Hepatocyte (in vitro differentiated cells): ENCODE measurements at regions not wholly inside any gene's neighbourhood (a gene's known extent, or its start where the extent isn't known, plus 50 kb on each side); places are given as distances from the start of the nearest gene placed in this dataset.

Experiments used
- DNase-seq: peaks from one replicate; pipeline ENCODE4 v3.0.0-alpha.2; 2016; ENCODE audit warnings: low spot score
- H2AFZ ChIP-seq: fragments of 200-600 bp; sonication (generic); 2 replicates; pipeline ENCODE4 v1.6.0; 2016; ENCODE audit warnings: antibody characterized with exemption, mild to moderate bottlenecking
- H3K27ac ChIP-seq: fragments of 200-600 bp; sonication (generic); 2 replicates; pipeline ENCODE4 v1.5.1; 2016; ENCODE audit warnings: mild to moderate bottlenecking
- H3K27me3 ChIP-seq: fragments of 200-600 bp; sonication (generic); 2 replicates; pipeline ENCODE4 v1.6.1; 2016
- H3K36me3 ChIP-seq: fragments of 200-600 bp; sonication (generic); replicated peaks from 2 replicates; pipeline ENCODE4 v1.5.1; 2016; ENCODE audit warnings: low read depth; ENCODE audit not compliant: insufficient read depth
- H3K4me1 ChIP-seq: fragments of 200-600 bp; sonication (generic); 2 replicates; pipeline ENCODE4 v1.5.1; 2016; ENCODE audit warnings: mild to moderate bottlenecking, moderate library complexity; ENCODE audit not compliant: insufficient read depth
- H3K4me2 ChIP-seq: fragments of 200-600 bp; sonication (generic); 2 replicates; pipeline ENCODE4 v1.6.0; 2016
- H3K4me3 ChIP-seq: fragments of 200-600 bp; sonication (generic); 2 replicates; pipeline ENCODE4 v1.5.1; 2016; ENCODE audit warnings: mild to moderate bottlenecking
- H3K79me2 ChIP-seq: fragments of 200-600 bp; sonication (generic); 2 replicates; pipeline ENCODE4 v1.6.0; 2017; ENCODE audit warnings: mild to moderate bottlenecking
- H3K9me2 ChIP-seq: fragments of 200-600 bp; sonication (generic); replicated peaks from 2 replicates; pipeline ENCODE4 v1.6.0; 2017; ENCODE audit warnings: mild to moderate bottlenecking; ENCODE audit not compliant: insufficient read depth
- H3K9me3 ChIP-seq: fragments of 200-600 bp; sonication (generic); 2 replicates; pipeline ENCODE4 v1.5.1; 2016; ENCODE audit warnings: low read depth, mild to moderate bottlenecking
- H4K20me1 ChIP-seq: fragments of 200-600 bp; sonication (generic); 2 replicates; pipeline ENCODE4 v1.6.0; 2016; ENCODE audit warnings: mild to moderate bottlenecking; ENCODE audit not compliant: insufficient read depth, poor library complexity, severe bottlenecking
- EZH2 ChIP-seq: fragments of 200-600 bp; sonication (generic); IDR thresholded peaks from 2 replicates; pipeline ENCODE4 v1.6.1; 2016; ENCODE audit warnings: antibody characterized with exemption, mild to moderate bottlenecking, borderline replicate concordance
- EZH2phosphoT487 ChIP-seq: fragments of 200-600 bp; sonication (generic); IDR thresholded peaks from one replicate; pipeline ENCODE4 v1.6.1; 2018; ENCODE audit warnings: antibody characterized with exemption, mild to moderate bottlenecking, low read depth, moderate library complexity; ENCODE audit not compliant: unreplicated experiment, severe bottlenecking
- WGBS: methylation state at CpG from one replicate; pipeline ENCODE4 v1.1.6; 2016; ENCODE audit warnings: low lambda C conversion rate; ENCODE audit errors: missing lambda C conversion rate; 5-methylcytosine and 5-hydroxymethylcytosine counted together
- TF ChIP-seq, protein P1 (sequence below): fragments of 200-600 bp; sonication (generic); IDR thresholded peaks from 2 replicates; pipeline ENCODE4 v1.5.1; 2016; ENCODE audit warnings: antibody characterized with exemption, mild to moderate bottlenecking; ENCODE audit not compliant: poor library complexity

DNA sequence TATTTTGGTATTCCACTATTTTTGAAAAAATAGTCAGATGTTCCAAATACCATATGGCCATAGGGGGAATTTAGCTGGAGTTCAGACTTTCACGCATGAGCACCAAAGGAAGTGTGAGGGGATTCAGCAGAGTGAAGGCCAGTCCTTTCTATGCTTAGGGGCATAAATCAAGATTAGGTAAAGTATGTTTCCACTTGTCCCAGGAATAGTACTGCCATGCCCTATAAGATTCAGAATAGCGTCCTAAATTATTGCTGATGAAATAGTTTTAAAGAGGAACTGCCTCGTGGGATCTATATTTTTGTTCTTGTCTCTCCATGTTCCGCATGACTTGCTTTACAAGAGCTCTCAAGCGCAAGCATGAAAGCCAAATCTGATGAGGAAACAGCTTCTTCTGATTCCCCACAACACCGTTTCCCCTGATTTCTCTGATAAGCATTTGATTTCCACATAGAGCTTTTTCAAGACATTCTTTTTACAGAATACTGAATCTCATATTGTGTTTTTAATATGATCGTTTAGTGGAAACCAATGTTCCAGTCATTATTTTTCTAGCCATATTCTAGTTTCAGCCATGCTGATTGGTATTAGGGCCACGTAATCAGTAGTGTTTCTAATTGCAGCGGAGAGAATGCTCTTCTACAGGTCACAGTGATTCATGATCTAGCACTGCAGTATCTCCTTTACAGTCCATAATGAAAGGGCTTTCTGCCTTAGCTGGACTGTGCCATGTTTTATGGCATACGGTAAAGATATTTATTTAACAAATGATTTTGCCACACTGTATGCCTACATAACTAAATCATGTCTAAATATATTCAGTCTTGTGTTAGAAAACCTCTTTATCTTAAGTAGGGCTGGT lies 492.3 kb downstream of the CENPC start:
- Histone ChIP-seq H3K4me1 (no peaks in the 10 kb centered on the region), H4K20me1 (no peaks in the 10 kb centered on the region), H3K4me3 (no peak overlapping the region), H3K9me2 (no peaks in the 10 kb centered on the region), H3K79me2 (no peaks in the 10 kb centered on the region), H3K9me3 (no peaks in the 10 kb centered on the region), H3K4me2 (no peak overlapping the region), H3K27ac (no peak overlapping the region), H3K36me3 (no peaks in the 10 kb centered on the region), H2AFZ (no peak overlapping the region), H3K27me3 (no peaks in the 10 kb centered on the region)
- DNase-seq, result no peak
- TF ChIP-seq EZH2phosphoT487 (no peak), EZH2 (no peak)
- TF ChIP-seq, protein P1, sequence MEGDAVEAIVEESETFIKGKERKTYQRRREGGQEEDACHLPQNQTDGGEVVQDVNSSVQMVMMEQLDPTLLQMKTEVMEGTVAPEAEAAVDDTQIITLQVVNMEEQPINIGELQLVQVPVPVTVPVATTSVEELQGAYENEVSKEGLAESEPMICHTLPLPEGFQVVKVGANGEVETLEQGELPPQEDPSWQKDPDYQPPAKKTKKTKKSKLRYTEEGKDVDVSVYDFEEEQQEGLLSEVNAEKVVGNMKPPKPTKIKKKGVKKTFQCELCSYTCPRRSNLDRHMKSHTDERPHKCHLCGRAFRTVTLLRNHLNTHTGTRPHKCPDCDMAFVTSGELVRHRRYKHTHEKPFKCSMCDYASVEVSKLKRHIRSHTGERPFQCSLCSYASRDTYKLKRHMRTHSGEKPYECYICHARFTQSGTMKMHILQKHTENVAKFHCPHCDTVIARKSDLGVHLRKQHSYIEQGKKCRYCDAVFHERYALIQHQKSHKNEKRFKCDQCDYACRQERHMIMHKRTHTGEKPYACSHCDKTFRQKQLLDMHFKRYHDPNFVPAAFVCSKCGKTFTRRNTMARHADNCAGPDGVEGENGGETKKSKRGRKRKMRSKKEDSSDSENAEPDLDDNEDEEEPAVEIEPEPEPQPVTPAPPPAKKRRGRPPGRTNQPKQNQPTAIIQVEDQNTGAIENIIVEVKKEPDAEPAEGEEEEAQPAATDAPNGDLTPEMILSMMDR, result no peak
- 87% methylated on average over 10 of the region's 10 CpGs for WGBS

DNA sequence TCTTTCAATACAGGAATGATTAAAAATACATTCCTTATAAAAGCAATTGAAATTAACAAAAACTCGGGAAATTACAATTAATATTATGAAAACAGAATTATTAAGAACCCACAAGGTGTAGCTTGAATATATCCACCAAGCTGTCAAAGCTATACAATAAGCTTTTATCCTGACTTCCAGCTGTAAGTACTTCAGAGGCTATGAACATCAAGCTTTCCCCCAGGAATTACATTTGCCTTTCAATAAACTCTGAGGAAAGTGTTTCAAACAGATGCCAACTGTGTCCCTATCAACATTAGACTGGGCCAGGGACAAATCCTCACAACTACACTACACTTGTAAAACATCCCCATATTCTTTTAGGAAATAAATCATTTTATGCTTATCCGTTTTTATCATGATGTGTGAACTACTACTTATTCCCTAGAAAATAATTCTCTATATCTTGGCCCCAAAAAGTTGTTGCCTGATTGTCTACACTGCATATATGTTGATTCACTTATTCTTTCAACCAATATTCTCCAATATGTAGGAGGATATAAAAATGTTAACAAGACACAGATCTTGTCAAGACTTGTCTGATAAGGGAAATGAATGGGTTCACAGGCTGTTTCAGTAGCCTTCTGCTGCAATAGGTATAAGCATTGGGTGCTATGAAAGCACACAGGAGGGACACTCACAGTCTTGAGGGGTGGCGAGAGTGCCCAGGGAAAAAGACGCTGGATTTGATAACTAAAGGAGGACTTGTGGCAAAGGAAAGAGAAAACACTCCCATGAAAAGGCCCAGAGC lies 494.1 kb downstream of the CENPC start:
- Histone ChIP-seq H3K4me1 (no peaks in the 10 kb centered on the region), H3K36me3 (no peaks in the 10 kb centered on the region), H3K9me3 (no peaks in the 10 kb centered on the region), H4K20me1 (no peaks in the 10 kb centered on the region), H3K9me2 (no peaks in the 10 kb centered on the region), H3K4me3 (no peak overlapping the region), H3K27ac (no peak overlapping the region), H3K4me2 (no peak overlapping the region), H3K27me3 (no peaks in the 10 kb centered on the region), H3K79me2 (no peaks in the 10 kb centered on the region), H2AFZ (no peak overlapping the region)
- WGBS, result 66% methylated on average over 4 of the region's 4 CpGs
- TF ChIP-seq EZH2 (no peak), EZH2phosphoT487 (no peak)
- TF ChIP-seq, protein P1, result no peak
- DNase-seq, result no peak

DNA sequence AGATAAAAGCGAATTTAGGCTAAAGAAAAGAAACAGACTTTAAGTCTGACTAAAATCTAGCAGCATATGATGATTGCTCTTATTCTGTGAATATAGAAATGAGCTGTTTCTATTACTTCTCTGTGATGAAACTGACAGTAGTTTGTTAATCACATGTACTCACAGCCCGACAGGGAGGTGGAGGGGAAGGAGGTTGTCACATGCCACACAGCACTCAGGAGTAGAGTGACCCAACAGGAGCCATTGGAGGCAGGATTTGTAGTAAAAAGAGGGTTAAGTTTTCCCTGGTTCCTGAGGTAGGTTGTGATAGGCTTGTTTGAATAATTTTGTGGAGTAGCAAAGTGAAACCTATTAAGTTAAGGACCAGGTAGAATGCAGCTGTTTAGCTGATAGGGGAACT lies 495.9 kb downstream of the CENPC start:
- H3K27me3 ChIP-seq, result no peaks in the 10 kb centered on the region
- no peaks in the 10 kb centered on the region for H4K20me1 ChIP-seq
- no peak overlapping the region for H3K27ac ChIP-seq
- no peaks in the 10 kb centered on the region for H3K4me1 ChIP-seq
- H3K9me3 ChIP-seq, result no peaks in the 10 kb centered on the region
- H2AFZ ChIP-seq, result no peak overlapping the region
- no peaks in the 10 kb centered on the region for H3K36me3 ChIP-seq
- DNase-seq, result no peak
- TF ChIP-seq EZH2phosphoT487 (no peak), EZH2 (no peak)
- TF ChIP-seq, protein P1, result no peak
- H3K79me2 ChIP-seq, result no peaks in the 10 kb centered on the region
- WGBS, result 64% methylated on average over 2 of the region's 2 CpGs
- H3K4me3 ChIP-seq, result no peak overlapping the region
- H3K9me2 ChIP-seq, result no peaks in the 10 kb centered on the region
- H3K4me2 ChIP-seq, result no peak overlapping the region
